RWPE1 (cell line): ENCODE measurements at regions not wholly inside any gene's neighbourhood (a gene's known extent, or its start where the extent isn't known, plus 50 kb on each side); places are given as distances from the start of the nearest gene placed in this dataset.

ENCODE experiments used
- CTCF ChIA-PET: fragments of 350-600 bp; sonication (Branson Sonifier 250); formaldehyde crosslinking; extraction: SDS; loops from one replicate; lab custom pipeline; 2021; lab: Yijun Ruan, JAX
- POLR2A ChIA-PET: fragments of 400-600 bp; formaldehyde crosslinking; extraction: SDS; loops from one replicate; lab custom pipeline; 2020; ENCODE audit warnings: antibody characterized with exemption; ENCODE audit not compliant: low non-redundant PET; lab: Yijun Ruan, JAX
- DNase-seq: peaks from one replicate; pipeline ENCODE4 v3.0.0; 2012; ENCODE audit warnings: low spot score
- H3K27ac ChIP-seq: fragments of 450-650 bp; 2 replicates; pipeline ENCODE4 v1.5.1; 2017
- CTCF ChIP-seq: fragments of 450-650 bp; conservative IDR thresholded peaks from 2 replicates; pipeline ENCODE4 v1.5.1; 2017; ENCODE audit warnings: low read depth, mild to moderate bottlenecking

GRCh38 chr1:200274116-200274515, 135.7 kb downstream of the ZNF281 start:
- CTCF ChIA-PET, result interaction anchor here (1.0 kb wide), 1 partner anchor 11 kb away, joined by 4 read pairs; no protein-coding TSS in a partner anchor
- POLR2A ChIA-PET, result no interaction called here

GRCh38 chr1:200272481-200273068, 137.3 kb downstream of the ZNF281 start:
- H3K27ac ChIP-seq, result no peak overlapping the region
- no peak for DNase-seq
- ChIA-PET POLR2A (no interaction called here), CTCF (interaction anchor here (0.6 to 0.8 kb wide), 6 partner anchors 31 to 1430 kb away, joined by 3 to 7 read pairs (median 4); no protein-coding TSS in a partner anchor)
- TF ChIP-seq CTCF, result no peak

More at GRCh38 chr1:200274116-200274515, 135.7 kb downstream of the ZNF281 start:
- H3K27ac ChIP-seq, result no peak overlapping the region
- DNase-seq, result no peak
- TF ChIP-seq CTCF, result no peak

- DNase-seq, result no peak
- H3K27ac ChIP-seq, result no peak overlapping the region
- TF ChIP-seq CTCF, result no peak
- POLR2A ChIA-PET, result no interaction called here
- CTCF ChIA-PET, result interaction anchor here (0.7 kb wide), 1 partner anchor 118 kb away, joined by 3 read pairs; no protein-coding TSS in a partner anchor
Measured at GRCh38 chr1:200269256-200269655, 140.6 kb downstream of the ZNF281 start.

- TF ChIP-seq CTCF, result no peak
- CTCF ChIA-PET, result no interaction called here
- POLR2A ChIA-PET, result no interaction called here
- no peak for DNase-seq
- H3K27ac ChIP-seq, result no peak overlapping the region
Measured at GRCh38 chr1:200267937-200268336, 141.9 kb downstream of the ZNF281 start.

GRCh38 chr1:200267458-200267857, 142.4 kb downstream of the ZNF281 start:
- H3K27ac ChIP-seq, result no peak overlapping the region
- POLR2A ChIA-PET, result no interaction called here
- DNase-seq, result no peak
- CTCF ChIA-PET, result no interaction called here
- no peak for TF ChIP-seq CTCF

- TF ChIP-seq CTCF, result no peak
- ChIA-PET POLR2A (no interaction called here), CTCF (no interaction called here)
- H3K27ac ChIP-seq, result no peak overlapping the region
- DNase-seq, result no peak
Measured at GRCh38 chr1:200266871-200267270, 143.0 kb downstream of the ZNF281 start.
